Fibroblast of the conjunctiva (primary cell): ENCODE measurements at regions not wholly inside any gene's neighbourhood (a gene's known extent, or its start where the extent isn't known, plus 50 kb on each side); places are given as distances from the start of the nearest gene placed in this dataset.

ENCODE experiments used
- DNase-seq: peaks from one replicate; pipeline ENCODE4 v3.0.0-alpha.2; 2010; ENCODE audit warnings: low read depth

- no peak for DNase-seq
Measured at GRCh38 chr4:71240094-71240493, 98.7 kb upstream of the SLC4A4 start.

- DNase-seq, result no peak
Measured at GRCh38 chr4:71241501-71242288, 97.1 kb upstream of the SLC4A4 start.

- no peak for DNase-seq
Measured at GRCh38 chr4:71243091-71243833, 95.6 kb upstream of the SLC4A4 start.

DNA sequence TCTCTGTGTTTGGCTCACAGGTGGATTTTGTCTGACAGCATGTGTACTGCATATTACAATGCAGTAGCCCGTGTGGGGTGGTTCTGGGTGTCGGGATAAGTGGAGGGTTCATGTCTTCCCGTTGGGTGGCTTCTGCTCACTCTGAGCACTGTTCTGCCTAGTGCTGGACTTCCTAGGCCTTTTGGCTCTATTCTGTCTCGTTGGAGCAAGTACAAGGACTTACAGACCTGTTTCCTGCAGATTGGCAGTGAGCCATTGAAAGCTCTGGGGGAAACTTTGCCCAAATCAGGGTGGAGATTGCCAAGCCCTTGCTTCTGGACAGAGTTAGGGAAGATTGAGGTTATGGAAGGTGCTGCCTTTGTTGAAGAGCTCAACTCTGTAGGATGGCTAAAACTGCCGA, 91.1 kb upstream of the SLC4A4 start:
- no peak for DNase-seq

GRCh38 chr4:71251261-71251660, 87.6 kb upstream of the SLC4A4 start:
- DNase-seq, result no peak

DNA sequence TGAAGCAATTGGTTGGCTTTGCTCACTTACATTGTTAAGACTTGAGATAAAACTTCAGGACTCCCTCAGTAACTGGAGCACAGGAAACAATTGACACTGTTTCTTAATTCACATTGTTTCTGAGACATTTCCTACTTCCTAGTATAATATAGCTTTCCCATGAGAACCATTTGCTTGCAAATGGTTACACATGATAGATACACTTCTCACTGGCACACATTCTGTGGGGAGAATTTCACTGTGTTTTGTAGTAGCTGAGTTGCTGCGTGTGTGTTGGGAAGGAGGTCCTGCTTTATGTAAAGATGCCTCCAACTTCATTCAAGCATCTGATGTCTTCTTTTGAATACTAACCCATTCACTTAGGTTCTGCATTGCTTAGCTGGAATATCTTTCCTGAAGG, 85.3 kb upstream of the SLC4A4 start:
- no peak for DNase-seq

DNA sequence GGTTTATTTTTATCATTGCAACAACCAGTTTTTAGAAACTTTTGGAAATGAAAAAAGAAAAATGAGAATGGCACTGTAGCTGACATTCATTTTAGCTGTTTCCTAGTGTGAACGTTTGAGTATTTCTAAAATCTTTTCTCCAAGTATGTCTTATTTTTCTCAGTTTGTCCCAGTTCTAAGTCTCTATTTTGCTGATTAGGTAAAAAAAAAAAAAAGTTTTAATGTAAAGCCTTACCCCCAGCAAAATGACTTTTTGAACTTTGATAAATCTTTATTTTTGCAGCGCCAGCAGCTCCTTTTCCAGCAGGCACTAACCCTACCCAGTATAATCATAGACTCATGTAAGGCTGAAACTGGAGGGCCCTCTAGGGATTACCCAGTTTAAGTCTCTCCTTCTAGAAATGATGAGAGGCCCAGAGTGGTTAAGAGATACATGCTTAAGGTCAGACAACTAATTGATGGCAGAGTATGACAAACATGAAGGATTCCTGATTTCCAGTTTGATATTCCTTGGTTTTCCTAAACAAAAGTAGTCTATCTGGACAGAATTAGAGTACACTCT, 84.3 kb upstream of the SLC4A4 start:
- DNase-seq, result no peak

DNA sequence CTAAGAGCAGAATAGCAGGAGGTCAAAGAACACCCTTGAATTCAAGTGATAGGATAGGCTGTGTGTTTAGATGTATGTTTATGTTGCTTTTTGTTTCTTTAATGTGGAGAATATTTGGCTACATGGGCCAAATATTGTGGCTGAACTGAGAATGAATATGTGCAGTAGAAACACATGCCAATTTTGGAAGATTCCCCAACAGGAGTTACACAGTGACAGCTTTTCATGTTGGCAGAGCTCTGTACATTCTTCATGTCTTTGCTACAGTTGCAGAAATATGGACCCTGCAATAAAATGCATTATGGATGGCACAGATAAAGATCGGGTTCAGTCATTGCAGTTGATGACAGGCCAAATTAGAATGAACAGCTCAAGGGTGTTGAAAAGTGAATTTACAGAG, 82.8 kb upstream of the SLC4A4 start:
- DNase-seq, result no peak

DNA sequence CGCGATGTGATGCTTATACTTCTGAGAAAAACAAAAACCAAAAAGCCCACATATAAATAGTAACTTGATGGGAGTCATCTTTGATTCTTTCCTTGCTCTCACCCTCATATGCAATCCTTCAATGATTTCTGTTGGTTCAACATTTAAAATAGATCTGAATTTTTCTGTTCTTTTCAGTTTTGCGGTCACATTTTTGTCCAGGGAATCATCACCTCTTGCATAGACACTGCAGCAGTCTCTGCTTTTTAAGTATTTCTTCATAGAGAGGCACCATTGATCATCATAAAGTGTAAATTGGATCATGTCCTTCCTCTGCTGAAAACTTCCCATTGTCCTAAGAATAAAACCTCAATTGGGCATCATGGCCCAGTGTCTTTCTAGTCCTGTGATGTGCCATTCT, 81.1 kb upstream of the SLC4A4 start:
- no peak for DNase-seq

- no peak for DNase-seq
Measured at GRCh38 chr4:71258323-71258722, 80.5 kb upstream of the SLC4A4 start.

DNA sequence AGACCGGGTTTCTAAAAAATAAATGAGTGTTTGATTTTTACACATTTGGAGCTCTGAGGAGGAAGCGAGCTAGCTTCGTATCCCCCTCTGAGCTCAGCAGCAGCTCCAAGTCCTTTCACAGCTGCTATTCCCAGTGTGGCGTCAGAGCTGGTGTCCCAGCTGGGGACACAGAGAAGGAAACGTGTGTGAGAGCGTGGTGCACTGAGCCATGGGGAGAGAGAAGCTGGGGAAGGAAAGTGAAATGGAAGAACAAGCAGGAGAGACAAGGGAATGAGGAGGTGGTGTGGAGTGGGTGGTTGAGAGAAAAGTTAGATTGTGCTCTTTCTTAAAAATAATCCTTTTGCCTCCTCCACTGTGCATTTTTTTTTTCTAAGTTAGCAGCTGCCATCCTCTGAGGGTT, 79.5 kb upstream of the SLC4A4 start:
- DNase-seq, result no peak

- no peak for DNase-seq
Measured at GRCh38 chr4:71259911-71260331, 78.9 kb upstream of the SLC4A4 start.

- DNase-seq, result no peak
Measured at GRCh38 chr4:71260544-71260943, 78.3 kb upstream of the SLC4A4 start.

GRCh38 chr4:71261001-71261400, 77.8 kb upstream of the SLC4A4 start:
- DNase-seq, result no peak

DNA sequence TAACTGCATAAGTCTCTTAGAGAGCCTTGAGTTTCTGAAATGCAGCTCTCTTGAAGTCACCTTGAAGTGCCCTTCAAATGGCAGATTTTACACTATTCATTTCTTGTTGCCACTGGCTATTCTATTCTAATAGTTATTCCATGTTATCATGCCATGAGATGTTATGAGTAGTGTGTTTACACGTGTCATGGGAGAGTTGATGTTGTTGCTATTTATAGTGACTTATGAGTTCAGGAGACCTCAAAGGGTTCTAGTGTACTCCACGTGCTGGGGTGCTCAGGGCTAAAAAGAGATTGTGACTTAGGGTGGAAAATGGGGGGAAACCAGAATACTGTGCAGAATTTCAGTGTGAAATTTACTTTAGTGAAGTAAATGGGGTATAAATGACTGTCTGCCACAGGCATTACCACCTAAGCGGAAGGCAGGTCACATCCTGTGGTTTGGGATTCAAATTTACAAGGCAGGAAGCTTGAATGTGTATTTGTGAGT, 77.1 kb upstream of the SLC4A4 start:
- DNase-seq, result no peak

DNA sequence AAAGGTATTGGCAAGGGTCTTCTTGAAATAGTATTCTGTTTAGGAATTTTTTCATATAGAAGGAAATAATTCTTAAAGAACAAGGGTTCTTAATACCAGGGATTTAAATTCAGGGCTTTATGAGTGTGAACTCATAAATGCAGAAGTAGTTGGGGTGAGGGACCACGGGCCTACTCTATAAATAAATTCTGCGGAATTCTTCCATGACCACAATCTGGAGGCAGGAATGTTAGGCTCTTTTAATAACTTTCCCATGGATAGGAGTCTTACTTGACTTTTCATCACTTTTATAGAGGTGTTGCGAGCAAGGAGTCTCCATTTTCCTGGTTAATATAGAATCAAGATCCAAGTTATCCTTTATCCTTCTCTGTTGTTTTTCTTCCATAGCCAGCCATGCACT, 76.7 kb upstream of the SLC4A4 start:
- DNase-seq, result no peak

DNA sequence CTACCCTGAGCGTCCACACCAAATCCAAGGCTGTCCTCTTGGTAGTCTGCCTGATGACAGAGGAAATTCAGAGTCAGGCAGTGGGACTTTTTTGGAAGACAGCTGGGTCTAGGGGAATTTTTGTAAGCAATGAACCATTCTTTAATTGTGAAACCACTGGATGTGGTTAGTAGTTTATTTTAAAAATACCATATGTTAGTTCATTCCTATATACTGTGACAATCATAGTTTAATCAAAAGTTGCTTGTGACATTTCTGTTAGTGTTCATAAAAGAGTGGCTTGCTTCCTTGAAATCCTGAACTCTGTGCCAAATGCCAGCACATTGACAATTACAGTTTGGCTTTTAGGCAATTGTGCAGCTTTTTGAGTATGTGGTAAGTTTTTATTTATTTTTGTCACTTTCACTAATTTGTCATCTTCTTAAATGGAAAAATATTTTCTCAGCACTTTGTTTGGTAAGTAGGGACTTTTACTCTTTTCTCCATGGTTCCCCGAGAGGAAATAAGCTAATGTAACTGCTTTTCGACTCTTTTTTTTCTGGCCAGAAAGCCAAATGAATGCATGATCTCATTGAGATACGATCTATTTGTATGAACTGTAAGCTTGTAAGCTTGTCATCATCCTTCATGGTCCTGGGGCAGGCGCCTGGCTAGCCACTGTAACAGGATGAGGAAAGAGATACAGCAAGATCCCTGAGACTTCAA, 72.6 kb upstream of the SLC4A4 start:
- DNase-seq, result no peak

- no peak for DNase-seq
Measured at GRCh38 chr4:71267244-71267643, 71.6 kb upstream of the SLC4A4 start.

DNA sequence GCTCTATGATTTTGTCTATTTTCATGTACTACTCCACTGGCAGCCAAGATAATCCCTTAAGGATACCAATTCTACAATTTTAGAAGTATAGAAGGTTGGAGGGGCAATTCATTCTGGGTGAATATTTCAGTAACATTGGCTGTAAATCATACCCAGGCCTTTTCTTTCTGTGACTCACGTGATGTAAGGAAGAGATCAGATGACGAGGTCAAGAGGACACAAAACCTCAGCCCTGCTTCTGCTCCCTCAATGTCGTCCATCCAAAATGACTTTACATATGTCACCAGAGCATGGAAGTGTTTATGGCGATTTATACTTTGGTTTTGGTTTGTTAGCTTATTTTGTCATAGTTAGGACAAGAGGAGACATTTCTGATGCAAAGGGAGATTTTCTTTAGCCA, 70.7 kb upstream of the SLC4A4 start:
- DNase-seq, result no peak

GRCh38 chr4:71269233-71269632, 69.6 kb upstream of the SLC4A4 start:
- no peak for DNase-seq

- DNase-seq, result no peak
Measured at GRCh38 chr4:71270901-71271300, 67.9 kb upstream of the SLC4A4 start.

DNA sequence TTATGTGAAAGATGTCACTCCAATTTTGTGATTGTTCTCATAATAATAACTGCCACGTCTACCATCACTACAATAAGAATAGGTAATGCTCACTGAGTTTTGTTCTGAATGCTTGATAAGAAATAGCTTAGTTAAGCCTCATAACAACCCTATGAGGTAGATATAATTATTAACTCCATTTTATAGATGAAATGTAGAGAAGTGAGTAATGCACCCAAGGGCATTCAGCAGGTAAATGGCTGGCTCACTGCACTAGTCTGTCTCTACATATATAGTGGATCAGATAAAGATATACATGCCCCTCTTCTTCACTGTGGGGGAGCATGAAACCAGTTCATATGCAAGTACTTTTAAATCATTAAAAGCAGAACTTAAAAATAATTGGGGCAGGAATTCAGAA, 65.8 kb upstream of the SLC4A4 start:
- no peak for DNase-seq

DNA sequence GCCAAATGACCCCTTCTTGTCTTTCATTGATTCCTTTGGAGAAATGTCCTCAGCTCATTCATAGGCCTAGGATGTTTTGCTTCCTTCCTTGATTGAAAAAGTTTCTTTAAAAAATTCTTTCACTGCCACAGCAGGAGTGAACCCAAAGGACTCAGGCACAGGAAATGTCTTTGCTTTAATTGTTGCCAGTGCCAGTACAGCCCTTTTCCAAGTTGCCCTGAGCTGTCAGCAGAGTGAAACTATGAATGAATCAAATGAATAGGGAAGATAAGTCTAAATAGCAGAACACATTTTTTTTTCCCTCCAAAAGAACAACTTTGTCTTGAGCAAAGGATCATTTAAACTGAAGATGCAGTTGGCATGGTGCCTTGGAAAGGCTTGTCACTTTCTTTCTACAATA, 63.8 kb upstream of the SLC4A4 start:
- DNase-seq, result no peak
